ENCODE measurements at regions not wholly inside any gene's neighbourhood (a gene's known extent, or its start where the extent isn't known, plus 50 kb on each side); places are given as distances from the start of the nearest gene placed in this dataset.

- Histone ChIP-seq H3K27me3 (replicated peaks in 1 of 4; ENCODE audit: control extremely low read depth in 1 of 4, control insufficient read depth in 3 of 4, insufficient read depth in 4 of 4, low read length in 3 of 4) (no peaks in the 10 kb centered on the region), H4K20me1 (ENCODE audit: control insufficient read depth, insufficient read depth, low read length, poor library complexity, severe bottlenecking) (no peaks in the 10 kb centered on the region), H3K4me1 (ENCODE audit: control insufficient read depth in 2 of 2, insufficient read depth in 2 of 2, low read length in 2 of 2) (no peaks in the 10 kb centered on the region), H3K4me3 (ENCODE audit: control extremely low read depth in 1 of 5, extremely low read depth in 1 of 5, insufficient read depth in 1 of 5, low read depth in 2 of 5, low read length in 4 of 5) (no peak overlapping the region), H3K79me2 (ENCODE audit: control insufficient read depth, insufficient read depth, low read length) (no peaks in the 10 kb centered on the region), H3K9ac (ENCODE audit: low read length) (no peak overlapping the region), H3K36me3 (replicated peaks in 1 of 2; ENCODE audit: control extremely low read depth in 1 of 2, control insufficient read depth in 1 of 2, extremely low read depth in 1 of 2, insufficient read depth in 2 of 2, low read length in 1 of 2) (no peaks in the 10 kb centered on the region), H3K4me2 (replicated peaks; ENCODE audit: low read depth, low read length, poor library complexity, severe bottlenecking) (no peak overlapping the region), H3K27ac (ENCODE audit: low read length in 2 of 2) (no peak overlapping the region), H2AFZ (ENCODE audit: insufficient read depth, low read depth, low read length, poor library complexity, severe bottlenecking) (no peak overlapping the region), H3K9me3 (ENCODE audit: control extremely low read depth in 1 of 3, control insufficient read depth in 2 of 3, insufficient read depth in 1 of 3, low read length in 2 of 3) (peaks cover 0 to 2% (median 0%) of the 10 kb centered on the region in 3 donors)
- Mint-ChIP-seq H3K4me1 (no peaks in the 10 kb centered on the region), H3K27ac (no peak overlapping the region), H3K4me3 (no peak overlapping the region), H3K27me3 (no peaks in the 10 kb centered on the region), H3K9me3 (ENCODE audit: insufficient read depth) (no peaks in the 10 kb centered on the region)
- ChIA-PET POLR2A (no interaction called here), CTCF (no interaction called here)
- intact Hi-C loops (cut with micrococcal nuclease) = no loop called here
- ATAC-seq (ENCODE audit: low read depth) (no peak), DNase-seq (no peak)
- 100% methylated on average over 1 of the region's 3 CpGs for WGBS (ENCODE audit: insufficient coverage)
- TF ChIP-seq CTCF (IDR thresholded peaks at IDR 0.05) (no peak), EZH2 (IDR thresholded peaks at IDR 0.05; ENCODE audit: borderline replicate concordance, insufficient read depth, low read depth, low read length, poor library complexity, severe bottlenecking) (no peak)
Observed at GRCh38 chr12:23446746-23447145, 502.7 kb downstream of the SOX5 start.

GRCh38 chr12:23450810-23451209 is 498.7 kb downstream of the SOX5 start:
- Histone ChIP-seq H2AFZ (ENCODE audit: insufficient read depth, low read depth, low read length, poor library complexity, severe bottlenecking) (no peak overlapping the region), H3K9ac (ENCODE audit: low read length) (no peak overlapping the region), H3K4me3 (ENCODE audit: control extremely low read depth in 1 of 5, extremely low read depth in 1 of 5, insufficient read depth in 1 of 5, low read depth in 2 of 5, low read length in 4 of 5) (no peak overlapping the region), H3K79me2 (ENCODE audit: control insufficient read depth, insufficient read depth, low read length) (no peaks in the 10 kb centered on the region), H3K36me3 (replicated peaks in 1 of 2; ENCODE audit: control extremely low read depth in 1 of 2, control insufficient read depth in 1 of 2, extremely low read depth in 1 of 2, insufficient read depth in 2 of 2, low read length in 1 of 2) (no peaks in the 10 kb centered on the region), H3K27me3 (replicated peaks in 1 of 4; ENCODE audit: control extremely low read depth in 1 of 4, control insufficient read depth in 3 of 4, insufficient read depth in 4 of 4, low read length in 3 of 4) (no peaks in the 10 kb centered on the region), H3K27ac (ENCODE audit: low read length in 2 of 2) (no peak overlapping the region), H4K20me1 (ENCODE audit: control insufficient read depth, insufficient read depth, low read length, poor library complexity, severe bottlenecking) (no peaks in the 10 kb centered on the region), H3K4me1 (ENCODE audit: control insufficient read depth in 2 of 2, insufficient read depth in 2 of 2, low read length in 2 of 2) (no peaks in the 10 kb centered on the region), H3K9me3 (ENCODE audit: control extremely low read depth in 1 of 3, control insufficient read depth in 2 of 3, insufficient read depth in 1 of 3, low read length in 2 of 3) (no peaks in the 10 kb centered on the region), H3K4me2 (replicated peaks; ENCODE audit: low read depth, low read length, poor library complexity, severe bottlenecking) (no peak overlapping the region)
- H3K27me3 Mint-ChIP-seq = no peaks in the 10 kb centered on the region
- WGBS (ENCODE audit: insufficient coverage) = no CpG with 5 or more reads among the region's 1 CpG
- H3K4me1 Mint-ChIP-seq = no peaks in the 10 kb centered on the region
- POLR2A ChIA-PET = no interaction called here
- no peaks in the 10 kb centered on the region for H3K9me3 Mint-ChIP-seq (ENCODE audit: insufficient read depth)
- DNase-seq (no peak), ATAC-seq (ENCODE audit: low read depth) (no peak)
- H3K27ac Mint-ChIP-seq = no peak overlapping the region
- TF ChIP-seq EZH2 (IDR thresholded peaks at IDR 0.05; ENCODE audit: borderline replicate concordance, insufficient read depth, low read depth, low read length, poor library complexity, severe bottlenecking) (no peak), CTCF (IDR thresholded peaks at IDR 0.05) (no peak)
- H3K4me3 Mint-ChIP-seq = no peak overlapping the region
- CTCF ChIA-PET = no interaction called here
- intact Hi-C loops (cut with micrococcal nuclease) = no loop called here

Measured in B cell (primary cell).